ENCODE measurements at regions not wholly inside any gene's neighbourhood (a gene's known extent, or its start where the extent isn't known, plus 50 kb on each side); places are given as distances from the start of the nearest gene placed in this dataset.

DNA sequence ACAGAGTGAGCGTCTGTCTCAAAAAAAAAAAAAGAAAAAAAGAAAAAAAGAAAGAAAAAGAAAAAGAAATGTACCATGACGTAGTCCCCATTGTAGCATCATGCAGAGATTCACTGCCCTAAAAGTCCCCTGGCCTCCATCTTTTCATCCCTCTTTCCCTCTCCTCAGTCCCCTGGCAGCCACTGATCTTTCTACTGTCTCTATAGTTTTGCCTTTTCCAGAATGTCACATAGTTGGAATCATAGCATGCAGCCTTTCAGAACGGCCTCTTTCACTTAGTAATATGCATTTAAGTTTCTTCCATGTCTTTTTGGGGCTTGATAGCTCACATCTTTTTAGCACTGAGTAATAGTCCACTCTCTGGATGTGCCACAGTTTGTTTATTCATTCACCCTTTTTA is 60.5 kb upstream of the NCOR2 start:
- no peak for ATAC-seq
- TF ChIP-seq ZFP30 (CRISPR knock-in tag; IDR thresholded peaks at IDR 0.05) (no peak), OSR1 (CRISPR knock-in tag; IDR thresholded peaks at IDR 0.05) (no peak), ZNF565 (CRISPR knock-in tag; conservative IDR thresholded peaks at IDR 0.05; ENCODE audit: low read depth) (no peak), TOX (CRISPR knock-in tag; IDR thresholded peaks at IDR 0.05; ENCODE audit: borderline replicate concordance) (no peak), PPARA (CRISPR knock-in tag; IDR thresholded peaks at IDR 0.05; ENCODE audit: borderline replicate concordance) (no peak), ZNF70 (CRISPR knock-in tag; IDR thresholded peaks at IDR 0.05) (no peak), BACH2 (CRISPR knock-in tag; IDR thresholded peaks at IDR 0.05; ENCODE audit: borderline replicate concordance) (no peak), RARB (CRISPR knock-in tag; IDR thresholded peaks at IDR 0.05) (no peak), SNAI2 (CRISPR knock-in tag; IDR thresholded peaks at IDR 0.05) (no peak), ZNF8 (CRISPR knock-in tag; IDR thresholded peaks at IDR 0.05) (no peak), ISL1 (CRISPR knock-in tag; IDR thresholded peaks at IDR 0.05) (no peak), ZC3H10 (CRISPR knock-in tag; IDR thresholded peaks at IDR 0.05) (no peak)
- TF ChIP-seq, protein P1, sequence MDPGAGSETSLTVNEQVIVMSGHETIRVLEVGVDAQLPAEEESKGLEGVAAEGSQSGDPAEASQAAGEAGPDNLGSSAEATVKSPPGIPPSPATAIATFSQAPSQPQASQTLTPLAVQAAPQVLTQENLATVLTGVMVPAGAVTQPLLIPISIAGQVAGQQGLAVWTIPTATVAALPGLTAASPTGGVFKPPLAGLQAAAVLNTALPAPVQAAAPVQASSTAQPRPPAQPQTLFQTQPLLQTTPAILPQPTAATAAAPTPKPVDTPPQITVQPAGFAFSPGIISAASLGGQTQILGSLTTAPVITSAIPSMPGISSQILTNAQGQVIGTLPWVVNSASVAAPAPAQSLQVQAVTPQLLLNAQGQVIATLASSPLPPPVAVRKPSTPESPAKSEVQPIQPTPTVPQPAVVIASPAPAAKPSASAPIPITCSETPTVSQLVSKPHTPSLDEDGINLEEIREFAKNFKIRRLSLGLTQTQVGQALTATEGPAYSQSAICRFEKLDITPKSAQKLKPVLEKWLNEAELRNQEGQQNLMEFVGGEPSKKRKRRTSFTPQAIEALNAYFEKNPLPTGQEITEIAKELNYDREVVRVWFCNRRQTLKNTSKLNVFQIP (CRISPR knock-in tag; IDR thresholded peaks at IDR 0.05; ENCODE audit: borderline replicate concordance, low read depth), result no peak
- TF ChIP-seq, protein P2, sequence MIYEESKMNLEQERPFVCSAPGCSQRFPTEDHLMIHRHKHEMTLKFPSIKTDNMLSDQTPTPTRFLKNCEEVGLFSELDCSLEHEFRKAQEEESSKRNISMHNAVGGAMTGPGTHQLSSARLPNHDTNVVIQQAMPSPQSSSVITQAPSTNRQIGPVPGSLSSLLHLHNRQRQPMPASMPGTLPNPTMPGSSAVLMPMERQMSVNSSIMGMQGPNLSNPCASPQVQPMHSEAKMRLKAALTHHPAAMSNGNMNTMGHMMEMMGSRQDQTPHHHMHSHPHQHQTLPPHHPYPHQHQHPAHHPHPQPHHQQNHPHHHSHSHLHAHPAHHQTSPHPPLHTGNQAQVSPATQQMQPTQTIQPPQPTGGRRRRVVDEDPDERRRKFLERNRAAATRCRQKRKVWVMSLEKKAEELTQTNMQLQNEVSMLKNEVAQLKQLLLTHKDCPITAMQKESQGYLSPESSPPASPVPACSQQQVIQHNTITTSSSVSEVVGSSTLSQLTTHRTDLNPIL (CRISPR knock-in tag; IDR thresholded peaks at IDR 0.05; ENCODE audit: low read depth), result no peak
- TF ChIP-seq, protein P3, sequence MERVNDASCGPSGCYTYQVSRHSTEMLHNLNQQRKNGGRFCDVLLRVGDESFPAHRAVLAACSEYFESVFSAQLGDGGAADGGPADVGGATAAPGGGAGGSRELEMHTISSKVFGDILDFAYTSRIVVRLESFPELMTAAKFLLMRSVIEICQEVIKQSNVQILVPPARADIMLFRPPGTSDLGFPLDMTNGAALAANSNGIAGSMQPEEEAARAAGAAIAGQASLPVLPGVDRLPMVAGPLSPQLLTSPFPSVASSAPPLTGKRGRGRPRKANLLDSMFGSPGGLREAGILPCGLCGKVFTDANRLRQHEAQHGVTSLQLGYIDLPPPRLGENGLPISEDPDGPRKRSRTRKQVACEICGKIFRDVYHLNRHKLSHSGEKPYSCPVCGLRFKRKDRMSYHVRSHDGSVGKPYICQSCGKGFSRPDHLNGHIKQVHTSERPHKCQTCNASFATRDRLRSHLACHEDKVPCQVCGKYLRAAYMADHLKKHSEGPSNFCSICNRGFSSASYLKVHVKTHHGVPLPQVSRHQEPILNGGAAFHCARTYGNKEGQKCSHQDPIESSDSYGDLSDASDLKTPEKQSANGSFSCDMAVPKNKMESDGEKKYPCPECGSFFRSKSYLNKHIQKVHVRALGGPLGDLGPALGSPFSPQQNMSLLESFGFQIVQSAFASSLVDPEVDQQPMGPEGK (CRISPR knock-in tag; IDR thresholded peaks at IDR 0.05; ENCODE audit: borderline replicate concordance), result no peak
- TF ChIP-seq, protein P4, sequence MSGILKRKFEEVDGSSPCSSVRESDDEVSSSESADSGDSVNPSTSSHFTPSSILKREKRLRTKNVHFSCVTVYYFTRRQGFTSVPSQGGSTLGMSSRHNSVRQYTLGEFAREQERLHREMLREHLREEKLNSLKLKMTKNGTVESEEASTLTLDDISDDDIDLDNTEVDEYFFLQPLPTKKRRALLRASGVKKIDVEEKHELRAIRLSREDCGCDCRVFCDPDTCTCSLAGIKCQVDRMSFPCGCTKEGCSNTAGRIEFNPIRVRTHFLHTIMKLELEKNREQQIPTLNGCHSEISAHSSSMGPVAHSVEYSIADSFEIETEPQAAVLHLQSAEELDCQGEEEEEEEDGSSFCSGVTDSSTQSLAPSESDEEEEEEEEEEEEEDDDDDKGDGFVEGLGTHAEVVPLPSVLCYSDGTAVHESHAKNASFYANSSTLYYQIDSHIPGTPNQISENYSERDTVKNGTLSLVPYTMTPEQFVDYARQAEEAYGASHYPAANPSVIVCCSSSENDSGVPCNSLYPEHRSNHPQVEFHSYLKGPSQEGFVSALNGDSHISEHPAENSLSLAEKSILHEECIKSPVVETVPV (CRISPR knock-in tag; IDR thresholded peaks at IDR 0.05), result no peak
- TF ChIP-seq, protein P5, sequence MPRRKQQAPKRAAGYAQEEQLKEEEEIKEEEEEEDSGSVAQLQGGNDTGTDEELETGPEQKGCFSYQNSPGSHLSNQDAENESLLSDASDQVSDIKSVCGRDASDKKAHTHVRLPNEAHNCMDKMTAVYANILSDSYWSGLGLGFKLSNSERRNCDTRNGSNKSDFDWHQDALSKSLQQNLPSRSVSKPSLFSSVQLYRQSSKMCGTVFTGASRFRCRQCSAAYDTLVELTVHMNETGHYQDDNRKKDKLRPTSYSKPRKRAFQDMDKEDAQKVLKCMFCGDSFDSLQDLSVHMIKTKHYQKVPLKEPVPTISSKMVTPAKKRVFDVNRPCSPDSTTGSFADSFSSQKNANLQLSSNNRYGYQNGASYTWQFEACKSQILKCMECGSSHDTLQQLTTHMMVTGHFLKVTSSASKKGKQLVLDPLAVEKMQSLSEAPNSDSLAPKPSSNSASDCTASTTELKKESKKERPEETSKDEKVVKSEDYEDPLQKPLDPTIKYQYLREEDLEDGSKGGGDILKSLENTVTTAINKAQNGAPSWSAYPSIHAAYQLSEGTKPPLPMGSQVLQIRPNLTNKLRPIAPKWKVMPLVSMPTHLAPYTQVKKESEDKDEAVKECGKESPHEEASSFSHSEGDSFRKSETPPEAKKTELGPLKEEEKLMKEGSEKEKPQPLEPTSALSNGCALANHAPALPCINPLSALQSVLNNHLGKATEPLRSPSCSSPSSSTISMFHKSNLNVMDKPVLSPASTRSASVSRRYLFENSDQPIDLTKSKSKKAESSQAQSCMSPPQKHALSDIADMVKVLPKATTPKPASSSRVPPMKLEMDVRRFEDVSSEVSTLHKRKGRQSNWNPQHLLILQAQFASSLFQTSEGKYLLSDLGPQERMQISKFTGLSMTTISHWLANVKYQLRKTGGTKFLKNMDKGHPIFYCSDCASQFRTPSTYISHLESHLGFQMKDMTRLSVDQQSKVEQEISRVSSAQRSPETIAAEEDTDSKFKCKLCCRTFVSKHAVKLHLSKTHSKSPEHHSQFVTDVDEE (CRISPR knock-in tag; IDR thresholded peaks at IDR 0.05), result no peak

- ATAC-seq, result 0 out of 3 replicates have a peak, but pooled peaks have one; percentile 22
Observed at GRCh38 chr12:124626971-124627411, 59.6 kb upstream of the NCOR2 start.

More at GRCh38 chr12:124626971-124627411, 59.6 kb upstream of the NCOR2 start:
- TF ChIP-seq TOX (CRISPR knock-in tag; IDR thresholded peaks at IDR 0.05; ENCODE audit: borderline replicate concordance) (no peak), ZNF8 (CRISPR knock-in tag; IDR thresholded peaks at IDR 0.05) (no peak), PPARA (CRISPR knock-in tag; IDR thresholded peaks at IDR 0.05; ENCODE audit: borderline replicate concordance) (no peak), CSDC2 (CRISPR knock-in tag; IDR thresholded peaks at IDR 0.05) (no peak), BACH2 (CRISPR knock-in tag; IDR thresholded peaks at IDR 0.05; ENCODE audit: borderline replicate concordance) (no peak), ISL1 (CRISPR knock-in tag; IDR thresholded peaks at IDR 0.05) (no peak), ZNF70 (CRISPR knock-in tag; IDR thresholded peaks at IDR 0.05) (no peak), ZC3H10 (CRISPR knock-in tag; IDR thresholded peaks at IDR 0.05) (no peak), SNAI2 (CRISPR knock-in tag; IDR thresholded peaks at IDR 0.05) (no peak), GLIS3 (CRISPR knock-in tag; IDR thresholded peaks at IDR 0.05) (no peak), ESRRG (CRISPR knock-in tag; IDR thresholded peaks at IDR 0.05) (no peak), ZNF565 (CRISPR knock-in tag; conservative IDR thresholded peaks at IDR 0.05; ENCODE audit: low read depth) (no peak), OSR1 (CRISPR knock-in tag; IDR thresholded peaks at IDR 0.05) (no peak)
- TF ChIP-seq, protein P5 (CRISPR knock-in tag; IDR thresholded peaks at IDR 0.05), result no peak
- TF ChIP-seq, protein P1 (CRISPR knock-in tag; IDR thresholded peaks at IDR 0.05; ENCODE audit: borderline replicate concordance, low read depth), result no peak
- TF ChIP-seq, protein P3 (CRISPR knock-in tag; IDR thresholded peaks at IDR 0.05; ENCODE audit: borderline replicate concordance), result no peak

All from SK-N-SH treated with all-trans-retinoic acid at 6 μM for 48 hours (cell line).